Bronchial epithelial cell (primary cell): ENCODE measurements at regions not wholly inside any gene's neighbourhood (a gene's known extent, or its start where the extent isn't known, plus 50 kb on each side); places are given as distances from the start of the nearest gene placed in this dataset.
A peak's percentile ranks its signal among the peaks of the same experiment; 100 is the strongest.
"Not testable (repeated sequence)": the region's sequence is repeated elsewhere in the genome, so short reads cannot be mapped to it uniquely, and the experiment has no call there.

ENCODE experiments used
- DNase-seq: peaks from one replicate; pipeline ENCODE4 v3.0.0-alpha.2; 2010; ENCODE audit warnings: low read depth
- FAIRE-seq: peaks from 2 replicates; lab custom pipeline; 2011; peaks lifted over from hg19 to GRCh38; lab: Jason Lieb, UNC
- H3K27me3 ChIP-seq: 2 replicates; pipeline ENCODE4 v1.5.1; 2011; ENCODE audit warnings: low read length; ENCODE audit not compliant: control insufficient read depth, insufficient read depth
- H3K36me3 ChIP-seq: 2 replicates; pipeline ENCODE4 v1.5.1; 2011; ENCODE audit warnings: low read length; ENCODE audit not compliant: control insufficient read depth, insufficient read depth
- H3K4me3 ChIP-seq: 2 replicates; pipeline ENCODE4 v1.5.1; 2011; ENCODE audit warnings: mild to moderate bottlenecking, low read depth, low read length, control low read depth
- CTCF ChIP-seq: IDR thresholded peaks from 2 replicates; pipeline ENCODE4 v1.5.1; 2011; ENCODE audit warnings: mild to moderate bottlenecking, moderate library complexity, low read length, control low read depth, inconsistent platforms; ENCODE audit not compliant: insufficient read depth, severe bottlenecking

DNA sequence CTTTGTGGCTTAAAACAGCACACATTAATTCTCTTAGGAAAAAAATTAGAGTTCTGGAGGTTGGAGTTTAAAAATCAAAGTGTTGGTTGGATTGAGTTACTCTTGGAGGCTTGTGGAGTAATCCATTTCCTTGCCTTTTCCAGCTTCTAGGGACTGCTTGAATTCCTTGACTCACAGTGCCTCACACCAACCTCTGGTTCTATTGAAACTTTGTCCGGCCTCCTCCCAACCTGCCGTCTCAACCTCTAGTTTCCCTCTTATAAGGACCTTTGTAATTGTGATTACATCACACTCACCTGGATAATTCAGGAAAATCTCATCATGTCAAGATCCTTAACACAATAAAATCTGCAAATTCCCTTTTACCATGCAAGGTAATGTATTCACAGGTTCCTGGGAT is 764.2 kb upstream of the CDH18 start:
- H3K4me3 ChIP-seq, DNase-seq, H3K36me3 ChIP-seq, H3K27me3 ChIP-seq: not testable (repeated sequence)
- FAIRE-seq, result peak; percentile 64

DNA sequence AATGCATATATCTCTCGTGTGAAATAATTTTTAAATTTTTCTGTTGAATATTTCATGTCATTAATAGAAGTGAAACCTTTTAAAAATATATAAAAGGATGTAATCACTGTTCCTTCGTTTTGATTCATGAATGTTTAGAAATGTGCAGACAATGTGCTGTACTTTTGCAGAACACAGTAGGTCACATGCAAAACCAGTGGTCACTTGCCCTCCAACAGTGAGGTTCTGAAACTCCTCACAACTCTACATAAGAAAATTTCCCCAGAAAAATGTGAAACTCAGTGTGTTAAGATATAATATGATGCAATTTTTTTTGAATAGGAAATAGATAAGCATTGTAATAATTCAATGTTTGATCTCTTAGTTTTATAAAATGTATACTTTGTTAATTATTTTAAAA is 747.7 kb upstream of the CDH18 start:
- not testable (repeated sequence) for H3K27me3 ChIP-seq, H3K36me3 ChIP-seq, H3K4me3 ChIP-seq, FAIRE-seq, DNase-seq

GRCh38 chr5:20732223-20732622 is 744.2 kb upstream of the CDH18 start:
- DNase-seq, H3K27me3 ChIP-seq, H3K4me3 ChIP-seq, FAIRE-seq, H3K36me3 ChIP-seq: not testable (repeated sequence)

DNA sequence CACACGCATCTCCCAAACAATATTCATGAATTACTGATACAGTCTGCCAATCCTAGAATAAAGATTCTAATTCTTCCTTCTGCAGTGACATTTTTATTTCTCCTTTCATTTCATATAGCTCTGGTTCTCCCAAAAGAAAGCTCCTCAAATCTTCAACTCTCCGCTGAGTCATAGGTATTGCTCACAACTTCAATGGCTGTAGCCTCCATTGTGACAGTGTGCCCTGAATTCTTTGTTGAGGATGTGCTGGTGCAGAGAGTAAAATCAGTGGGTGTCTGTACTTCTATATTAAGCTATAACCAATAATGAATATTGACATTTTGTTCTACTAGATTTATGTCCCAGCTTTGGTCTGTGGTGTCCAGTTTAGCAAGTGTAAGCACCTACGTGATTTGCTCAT is 733.3 kb upstream of the CDH18 start:
- not testable (repeated sequence) for H3K36me3 ChIP-seq, DNase-seq, H3K4me3 ChIP-seq, H3K27me3 ChIP-seq, FAIRE-seq

DNA sequence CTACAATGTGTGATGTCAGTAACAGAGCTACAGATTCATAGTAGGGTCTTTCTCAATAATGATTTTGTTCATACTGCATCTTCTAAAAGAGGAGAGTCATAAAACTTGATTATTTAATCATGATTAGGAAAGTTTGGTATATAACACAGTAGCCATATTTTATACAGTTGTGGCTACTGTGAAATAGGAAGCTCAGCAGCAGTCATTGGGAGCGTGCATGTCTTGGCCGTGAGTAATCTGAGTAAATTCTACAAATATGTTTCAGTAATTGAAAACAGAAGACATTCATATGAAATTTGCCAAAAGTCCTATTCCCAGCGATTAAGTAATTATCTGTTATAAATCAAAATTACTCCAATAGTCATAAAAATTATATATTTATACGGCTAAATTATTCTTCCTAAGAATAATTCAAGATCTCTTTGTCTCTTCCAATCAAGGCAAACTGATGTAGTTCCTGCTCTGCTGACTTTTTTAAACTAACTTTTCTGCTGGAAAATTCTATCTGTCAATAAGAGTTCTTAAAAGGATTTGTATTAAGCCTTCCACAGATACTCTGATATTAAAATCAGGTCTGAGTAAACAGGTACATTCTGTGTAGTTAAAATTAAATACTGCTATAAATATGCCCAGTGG is 723.6 kb upstream of the CDH18 start:
- H3K27me3 ChIP-seq, H3K36me3 ChIP-seq, H3K4me3 ChIP-seq, FAIRE-seq, DNase-seq: not testable (repeated sequence)

GRCh38 chr5:20707634-20708033 is 719.6 kb upstream of the CDH18 start:
- FAIRE-seq, H3K36me3 ChIP-seq, DNase-seq: not testable (repeated sequence)

DNA sequence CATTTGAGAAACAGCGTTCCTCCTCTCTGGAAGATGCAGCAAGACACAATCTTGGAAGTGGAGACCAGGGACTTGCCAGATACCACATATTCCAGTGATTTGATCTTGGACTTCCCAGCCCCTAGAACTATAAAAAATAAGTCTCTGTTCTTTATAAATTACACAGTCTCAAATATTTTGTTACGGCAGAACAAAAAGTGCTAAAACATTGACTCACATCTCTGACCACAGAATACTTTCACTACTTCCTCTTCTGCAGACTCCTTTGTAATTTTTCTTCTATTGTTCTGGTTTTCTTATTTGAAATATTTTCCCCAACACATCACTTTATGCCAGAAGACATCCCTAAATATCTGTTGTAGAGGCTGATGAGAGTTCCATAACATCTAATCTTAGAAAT is 706.1 kb upstream of the CDH18 start:
- FAIRE-seq, result no peak
- no peaks in the 10 kb centered on the region for H3K27me3 ChIP-seq

More at GRCh38 chr5:20707634-20708033, 719.6 kb upstream of the CDH18 start:
- H3K4me3 ChIP-seq, H3K27me3 ChIP-seq: not testable (repeated sequence)

GRCh38 chr5:20692913-20693312 is 704.9 kb upstream of the CDH18 start:
- H3K27me3 ChIP-seq, result no peaks in the 10 kb centered on the region
- H3K36me3 ChIP-seq, result no peaks in the 10 kb centered on the region
- FAIRE-seq (no peak), DNase-seq (no peak)
- no peak for TF ChIP-seq CTCF
- H3K4me3 ChIP-seq, result no peak overlapping the region

More for the DNA sequence above, 706.1 kb upstream of the CDH18 start:
- Histone ChIP-seq H3K36me3 (no peaks in the 10 kb centered on the region), H3K4me3 (no peak overlapping the region)
- peak; percentile 28 for DNase-seq
- no peak for TF ChIP-seq CTCF

GRCh38 chr5:20683241-20683940 is 695.4 kb upstream of the CDH18 start:
- FAIRE-seq, result no peak
- no peaks in the 10 kb centered on the region for H3K36me3 ChIP-seq
- no peak overlapping the region for H3K4me3 ChIP-seq
- no peaks in the 10 kb centered on the region for H3K27me3 ChIP-seq
- DNase-seq, result peak; percentile 37
- no peak for TF ChIP-seq CTCF
